MCF 10A (cell line): ENCODE measurements at regions not wholly inside any gene's neighbourhood (a gene's known extent, or its start where the extent isn't known, plus 50 kb on each side); places are given as distances from the start of the nearest gene placed in this dataset.

Experiments
- BruUV-seq: library from RNA; stranded (reverse); fragments of 400-500 nt; replicated peaks from 2 replicates; lab custom pipeline; 2021; lab: Mats Ljungman, UMichigan
- CTCF ChIA-PET: fragments of 300-600 bp; sonication (Branson Sonifier 250); formaldehyde crosslinking; extraction: SDS; loops from one replicate; lab custom pipeline; 2021; ENCODE audit warnings: antibody characterized with exemption, inconsistent platforms; lab: Yijun Ruan, JAX
- POLR2A ChIA-PET: fragments of 300-600, 350-650 bp; sonication (Branson Sonifier 250); formaldehyde crosslinking; extraction: SDS; loops from one replicate; lab custom pipeline; 2020; ENCODE audit warnings: antibody characterized with exemption, inconsistent platforms; lab: Yijun Ruan, JAX
- DNase-seq: peaks from one replicate; pipeline ENCODE4 v3.0.0-alpha.2; 2018; ENCODE audit not compliant: unreplicated experiment
- H3K27ac Mint-ChIP-seq: one replicate; pipeline ENCODE4 v1.8.0; 2022; ENCODE audit warnings: mild to moderate bottlenecking, low read depth, mixed read lengths; ENCODE audit not compliant: unreplicated experiment
- H3K27me3 Mint-ChIP-seq: one replicate; pipeline ENCODE4 v1.8.0; 2022; ENCODE audit warnings: mixed read lengths; ENCODE audit not compliant: insufficient read depth, unreplicated experiment
- H3K36me3 Mint-ChIP-seq: one replicate; pipeline ENCODE4 v1.8.0; 2022; ENCODE audit warnings: mild to moderate bottlenecking, moderate library complexity, mixed read lengths; ENCODE audit not compliant: insufficient read depth, unreplicated experiment
- H3K4me1 Mint-ChIP-seq: one replicate; pipeline ENCODE4 v1.8.0; 2022; ENCODE audit warnings: mixed read lengths; ENCODE audit not compliant: insufficient read depth, unreplicated experiment
- H3K4me3 Mint-ChIP-seq: one replicate; pipeline ENCODE4 v1.8.0; 2022; ENCODE audit warnings: mild to moderate bottlenecking, moderate library complexity, mixed read lengths; ENCODE audit not compliant: unreplicated experiment
- H3K9me3 Mint-ChIP-seq: one replicate; pipeline ENCODE4 v1.8.0; 2022; ENCODE audit warnings: mixed read lengths; ENCODE audit not compliant: unreplicated experiment
- CTCF ChIP-seq: fragments of 200-600 bp; IDR thresholded peaks from one replicate; pipeline ENCODE4 v1.8.0; 2022; ENCODE audit warnings: antibody characterized with exemption, mild to moderate bottlenecking; ENCODE audit not compliant: unreplicated experiment
- intact Hi-C: fragments of 100-400 bp; cut with micrococcal nuclease; formaldehyde crosslinking; loops from 2 replicates; pipeline ENCODE4 v1.14.1; 2022

- Mint-ChIP-seq H3K27me3 (no peaks in the 10 kb centered on the region), H3K9me3 (no peaks in the 10 kb centered on the region), H3K27ac (no peak overlapping the region), H3K36me3 (no peaks in the 10 kb centered on the region), H3K4me1 (no peaks in the 10 kb centered on the region), H3K4me3 (no peak overlapping the region)
- intact Hi-C loops, result no loop called here
- no peak for TF ChIP-seq CTCF
- no TSS peak for BruUV-seq
- POLR2A ChIA-PET, result interaction anchor here (0.7 kb wide), 1 partner anchor 8 kb away, joined by 4 read pairs; no protein-coding TSS in a partner anchor
- CTCF ChIA-PET, result no interaction called here
- DNase-seq, result no peak
Measured at GRCh38 chr1:221011145-221011544, 131.9 kb downstream of the HLX start.

- no peaks in the 10 kb centered on the region for H3K9me3 Mint-ChIP-seq
- ChIA-PET CTCF (no interaction called here), POLR2A (interaction anchor here (0.6 kb wide), 1 partner anchor 61 kb away, joined by 3 read pairs; no protein-coding TSS in a partner anchor)
- no TSS peak for BruUV-seq
- no peak for DNase-seq
- no peak overlapping the region for H3K4me3 Mint-ChIP-seq
- TF ChIP-seq CTCF, result no peak
- H3K36me3 Mint-ChIP-seq, result no peaks in the 10 kb centered on the region
- intact Hi-C loops, result no loop called here
- H3K4me1 Mint-ChIP-seq, result no peaks in the 10 kb centered on the region
- no peak overlapping the region for H3K27ac Mint-ChIP-seq
- no peaks in the 10 kb centered on the region for H3K27me3 Mint-ChIP-seq
Measured at GRCh38 chr1:221012120-221012519, 132.9 kb downstream of the HLX start.

GRCh38 chr1:221013691-221014660 is 134.7 kb downstream of the HLX start:
- DNase-seq, result no peak
- H3K4me3 Mint-ChIP-seq, result no peak overlapping the region
- no peaks in the 10 kb centered on the region for H3K36me3 Mint-ChIP-seq
- H3K9me3 Mint-ChIP-seq, result no peaks in the 10 kb centered on the region
- no peak for TF ChIP-seq CTCF
- intact Hi-C loops, result no loop called here
- H3K4me1 Mint-ChIP-seq, result no peaks in the 10 kb centered on the region
- CTCF ChIA-PET, result interaction anchor here (0.7 to 1.7 kb wide), 3 partner anchors 10 to 242 kb away, joined by 3 read pairs; no protein-coding TSS in a partner anchor
- no peaks in the 10 kb centered on the region for H3K27me3 Mint-ChIP-seq
- no peak overlapping the region for H3K27ac Mint-ChIP-seq
- BruUV-seq, result no TSS peak
- POLR2A ChIA-PET, result interaction anchor here (0.6 kb wide), 1 partner anchor 393 kb away, joined by 3 read pairs; no protein-coding TSS in a partner anchor

- Mint-ChIP-seq H3K36me3 (no peaks in the 10 kb centered on the region), H3K9me3 (no peaks in the 10 kb centered on the region), H3K4me3 (no peak overlapping the region), H3K27me3 (no peaks in the 10 kb centered on the region), H3K4me1 (no peaks in the 10 kb centered on the region), H3K27ac (no peak overlapping the region)
- BruUV-seq, result no TSS peak
- DNase-seq, result no peak
- CTCF ChIA-PET, result interaction anchor here (1.7 kb wide), 1 partner anchor 187 kb away, joined by 3 read pairs; no protein-coding TSS in a partner anchor
- POLR2A ChIA-PET, result no interaction called here
- TF ChIP-seq CTCF, result no peak
- intact Hi-C loops, result no loop called here
Measured at GRCh38 chr1:221015159-221015790, 136.0 kb downstream of the HLX start.
